Left lobe of liver (tissue), 2 donors: ENCODE measurements at regions not wholly inside any gene's neighbourhood (a gene's known extent, or its start where the extent isn't known, plus 50 kb on each side); places are given as distances from the start of the nearest gene placed in this dataset.
A peak's percentile ranks its signal among the peaks of the same experiment; 100 is the strongest.

Experiments
- ATAC-seq: fragments of 200-7000 bp; cut with Tn5 transposase; one replicate; pipeline ENCODE4 v1.9.1; 2020; ENCODE audit warnings: mild to moderate bottlenecking, moderate library complexity
- DNase-seq: peaks from one replicate; pipeline ENCODE4 v3.0.0-alpha.2; 2020; ENCODE audit warnings: low spot score
- donor health status: DM: no; HTN: no; CAD: no; lungs with moderate emphysema.
- donor health status: DM: no; HTN: yes; CAD: no.

GRCh38 chr5:87966213-87966612 lies 302.4 kb downstream of the TMEM161B start:
- no peak for DNase-seq
- no peak for ATAC-seq

- ATAC-seq (no peak), DNase-seq (no peak)
Measured at GRCh38 chr5:87954121-87954520, 314.5 kb downstream of the TMEM161B start.

GRCh38 chr5:87951661-87952060 lies 317.0 kb downstream of the TMEM161B start:
- DNase-seq (no peak), ATAC-seq (no peak)

GRCh38 chr5:87949676-87950631 lies 318.7 kb downstream of the TMEM161B start:
- ATAC-seq (no peak), DNase-seq (no peak)

GRCh38 chr5:87948486-87948885 lies 320.2 kb downstream of the TMEM161B start:
- DNase-seq (no peak), ATAC-seq (no peak)

- ATAC-seq (no peak), DNase-seq (no peak)
Measured at GRCh38 chr5:87946271-87946670, 322.4 kb downstream of the TMEM161B start.

- no peak for DNase-seq
- ATAC-seq, result no peak
Measured at GRCh38 chr5:87945286-87945650, 323.4 kb downstream of the TMEM161B start.

- no peak for ATAC-seq
- no peak for DNase-seq
Measured at GRCh38 chr5:87944553-87945285, 323.9 kb downstream of the TMEM161B start.

GRCh38 chr5:87940775-87941174 lies 327.9 kb downstream of the TMEM161B start:
- no peak for ATAC-seq
- DNase-seq, result no peak

GRCh38 chr5:87936667-87937066 lies 332.0 kb downstream of the TMEM161B start:
- no peak for DNase-seq
- ATAC-seq, result no peak

GRCh38 chr5:87924436-87924835 lies 344.2 kb downstream of the TMEM161B start:
- DNase-seq, result no peak
- ATAC-seq, result no peak

- no peak for DNase-seq
- no peak for ATAC-seq
Measured at GRCh38 chr5:87916320-87916719, 352.3 kb downstream of the TMEM161B start.

GRCh38 chr5:87912419-87912818 lies 356.2 kb downstream of the TMEM161B start:
- ATAC-seq, result no peak
- no peak for DNase-seq

- DNase-seq (no peak), ATAC-seq (no peak)
Measured at GRCh38 chr5:87909382-87909781, 359.3 kb downstream of the TMEM161B start.

GRCh38 chr5:87906962-87907361 lies 361.7 kb downstream of the TMEM161B start:
- ATAC-seq, result no peak
- no peak for DNase-seq

GRCh38 chr5:87900419-87900818 lies 368.2 kb downstream of the TMEM161B start:
- ATAC-seq (no peak), DNase-seq (no peak)

- DNase-seq (no peak), ATAC-seq (peak; percentile 68)
Measured at GRCh38 chr5:87899721-87900131, 368.9 kb downstream of the TMEM161B start.

- ATAC-seq (no peak), DNase-seq (no peak)
Measured at GRCh38 chr5:87899208-87899661, 369.4 kb downstream of the TMEM161B start.

GRCh38 chr5:87898574-87898973 lies 370.1 kb downstream of the TMEM161B start:
- no peak for ATAC-seq
- no peak for DNase-seq

GRCh38 chr5:87888139-87888538 lies 380.5 kb downstream of the TMEM161B start:
- ATAC-seq (no peak), DNase-seq (no peak)

GRCh38 chr5:87887247-87887646 lies 381.4 kb downstream of the TMEM161B start:
- no peak for ATAC-seq
- DNase-seq, result no peak

- DNase-seq, result no peak
- no peak for ATAC-seq
Measured at GRCh38 chr5:87886164-87886563, 382.5 kb downstream of the TMEM161B start.
